Suprapubic skin (tissue), 4 donors: ENCODE measurements at regions not wholly inside any gene's neighbourhood (a gene's known extent, or its start where the extent isn't known, plus 50 kb on each side); places are given as distances from the start of the nearest gene placed in this dataset.

ENCODE experiments used
- EP300 ChIP-seq: sonication (generic); formaldehyde crosslinking; IDR thresholded peaks from one replicate; pipeline ENCODE4 v1.6.1; 2017; ENCODE audit warnings: antibody characterized with exemption
- POLR2A ChIP-seq, 2 donors: fragments of 450-650 bp; IDR thresholded peaks; one replicate each; pipeline ENCODE4 v1.6.1; 2017; ENCODE audit warnings: antibody characterized with exemption in 2 of 2, mild to moderate bottlenecking in 2 of 2, moderate library complexity in 2 of 2
- POLR2AphosphoS5 ChIP-seq, 3 donors: sonication (generic); formaldehyde crosslinking; IDR thresholded peaks; one replicate each; pipeline ENCODE4 v1.6.1; 2017; ENCODE audit warnings: antibody characterized with exemption in 3 of 3
- TF ChIP-seq, protein P1 (sequence below), 2 donors: fragments of 200-600 bp in 1 of 2; fragments of 450-650 bp in 1 of 2; sonication (generic) in 1 of 2; IDR thresholded peaks; one replicate each; pipeline ENCODE4 v1.5.1; 2016 to 2019; ENCODE audit warnings: antibody characterized with exemption in 2 of 2, mild to moderate bottlenecking in 1 of 2, moderate library complexity in 1 of 2

DNA sequence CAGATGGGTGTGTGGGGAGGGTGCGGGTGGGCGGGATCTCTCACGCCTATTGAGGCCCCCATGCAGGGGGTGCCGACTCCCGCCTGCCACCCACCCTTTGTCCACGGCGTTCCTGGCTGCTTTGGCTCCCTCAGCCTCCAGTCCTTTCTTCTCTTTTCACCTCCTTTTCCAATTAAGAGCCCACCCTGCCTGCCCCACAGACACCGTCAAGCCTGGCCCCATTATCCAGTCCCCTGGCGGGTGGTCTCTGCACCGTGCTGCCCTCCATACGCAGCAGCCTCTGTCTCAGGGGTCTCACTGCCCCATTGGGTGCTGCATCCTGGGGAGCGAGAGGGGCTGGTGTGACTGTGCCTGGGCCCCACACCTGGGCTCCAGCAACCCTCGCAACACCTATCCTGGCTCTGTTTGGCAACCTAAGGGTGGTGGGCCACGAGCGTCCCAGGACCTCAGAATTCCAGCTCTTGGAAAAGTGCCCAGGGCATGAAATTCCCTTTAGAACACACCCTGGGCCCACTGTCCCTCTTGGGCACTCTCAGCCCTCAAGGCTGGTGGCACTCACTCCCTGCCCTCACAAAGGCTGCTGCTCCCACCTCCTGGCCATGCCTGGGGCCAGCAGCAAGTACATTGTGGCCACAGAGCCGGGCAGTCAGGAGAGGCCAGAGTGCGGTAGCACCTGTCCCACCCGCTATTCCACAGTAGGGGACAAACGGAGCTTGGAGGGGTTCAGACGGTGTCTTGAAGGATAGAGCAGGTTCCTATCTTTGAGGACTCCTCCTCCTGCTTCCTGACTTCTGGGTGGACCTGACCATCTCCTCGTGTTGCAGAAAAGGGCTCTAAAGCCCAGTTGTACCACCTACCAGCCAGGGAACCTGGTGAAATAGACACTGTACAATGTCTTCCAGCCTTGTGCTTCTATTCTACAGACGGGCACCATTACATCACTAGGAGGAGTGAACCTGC, 114.1 kb downstream of the KIF26A start:
- TF ChIP-seq, protein P1, sequence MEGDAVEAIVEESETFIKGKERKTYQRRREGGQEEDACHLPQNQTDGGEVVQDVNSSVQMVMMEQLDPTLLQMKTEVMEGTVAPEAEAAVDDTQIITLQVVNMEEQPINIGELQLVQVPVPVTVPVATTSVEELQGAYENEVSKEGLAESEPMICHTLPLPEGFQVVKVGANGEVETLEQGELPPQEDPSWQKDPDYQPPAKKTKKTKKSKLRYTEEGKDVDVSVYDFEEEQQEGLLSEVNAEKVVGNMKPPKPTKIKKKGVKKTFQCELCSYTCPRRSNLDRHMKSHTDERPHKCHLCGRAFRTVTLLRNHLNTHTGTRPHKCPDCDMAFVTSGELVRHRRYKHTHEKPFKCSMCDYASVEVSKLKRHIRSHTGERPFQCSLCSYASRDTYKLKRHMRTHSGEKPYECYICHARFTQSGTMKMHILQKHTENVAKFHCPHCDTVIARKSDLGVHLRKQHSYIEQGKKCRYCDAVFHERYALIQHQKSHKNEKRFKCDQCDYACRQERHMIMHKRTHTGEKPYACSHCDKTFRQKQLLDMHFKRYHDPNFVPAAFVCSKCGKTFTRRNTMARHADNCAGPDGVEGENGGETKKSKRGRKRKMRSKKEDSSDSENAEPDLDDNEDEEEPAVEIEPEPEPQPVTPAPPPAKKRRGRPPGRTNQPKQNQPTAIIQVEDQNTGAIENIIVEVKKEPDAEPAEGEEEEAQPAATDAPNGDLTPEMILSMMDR (IDR thresholded peaks at IDR 0.05): no peak
- TF ChIP-seq POLR2A (IDR thresholded peaks at IDR 0.05) (no peak), EP300 (no peak), POLR2AphosphoS5 (IDR thresholded peaks at IDR 0.05) (no peak)
